ENCODE measurements at regions not wholly inside any gene's neighbourhood (a gene's known extent, or its start where the extent isn't known, plus 50 kb on each side); places are given as distances from the start of the nearest gene placed in this dataset.
"Not testable (repeated sequence)": the region's sequence is repeated elsewhere in the genome, so short reads cannot be mapped to it uniquely, and the experiment has no call there.

GRCh38 chr2:7740114-7740513, 822.9 kb downstream of the RNF144A start:
- no peak overlapping the region for H3K27ac Mint-ChIP-seq
- no peak for DNase-seq
- H3K4me3 Mint-ChIP-seq = no peak overlapping the region
- no peaks in the 10 kb centered on the region for H3K9me3 Mint-ChIP-seq
- no peaks in the 10 kb centered on the region for H3K4me1 Mint-ChIP-seq
- no peaks in the 10 kb centered on the region for H3K36me3 Mint-ChIP-seq
- no peak for ATAC-seq (ENCODE audit: low read depth in 2 of 2)
- peaks cover 0 to 5% (median 0%) of the 10 kb centered on the region in 3 donors for H3K27me3 Mint-ChIP-seq

- Mint-ChIP-seq H3K4me3 (no peak overlapping the region), H3K4me1 (no peaks in the 10 kb centered on the region), H3K9me3 (no peaks in the 10 kb centered on the region), H3K36me3 (no peaks in the 10 kb centered on the region), H3K27me3 (peaks cover 0 to 5% (median 0%) of the 10 kb centered on the region in 3 donors), H3K27ac (no peak overlapping the region)
- ATAC-seq (ENCODE audit: low read depth in 2 of 2) = no peak
- DNase-seq = no peak
Measured at GRCh38 chr2:7742301-7742700, 825.1 kb downstream of the RNF144A start.

- no peak overlapping the region for H3K27ac Mint-ChIP-seq
- DNase-seq (no peak), ATAC-seq (ENCODE audit: low read depth in 2 of 2) (no peak)
- H3K4me1 Mint-ChIP-seq = no peaks in the 10 kb centered on the region
- peak overlapping the region in 1 of 8 donors; percentile 6 for H3K4me3 Mint-ChIP-seq
- no peaks in the 10 kb centered on the region for H3K36me3 Mint-ChIP-seq
- peaks cover 0 to 5% (median 0%) of the 10 kb centered on the region in 3 donors for H3K27me3 Mint-ChIP-seq
- H3K9me3 Mint-ChIP-seq = no peaks in the 10 kb centered on the region
Measured at GRCh38 chr2:7744827-7745226, 827.6 kb downstream of the RNF144A start.

- H3K27me3 Mint-ChIP-seq = peaks cover 0 to 5% (median 0%) of the 10 kb centered on the region in 3 donors
- no peak overlapping the region for H3K27ac Mint-ChIP-seq
- no peak for ATAC-seq (ENCODE audit: low read depth in 2 of 2)
- no peaks in the 10 kb centered on the region for H3K4me1 Mint-ChIP-seq
- no peaks in the 10 kb centered on the region for H3K36me3 Mint-ChIP-seq
- no peaks in the 10 kb centered on the region for H3K9me3 Mint-ChIP-seq
- no peak for DNase-seq
- no peak overlapping the region for H3K4me3 Mint-ChIP-seq
Measured at GRCh38 chr2:7745369-7745768, 828.2 kb downstream of the RNF144A start.

GRCh38 chr2:7748717-7749415, 831.7 kb downstream of the RNF144A start:
- Mint-ChIP-seq H3K27me3 (peaks cover 0 to 5% (median 0%) of the 10 kb centered on the region in 3 donors), H3K36me3 (no peaks in the 10 kb centered on the region), H3K4me1 (no peaks in the 10 kb centered on the region), H3K27ac (no peak overlapping the region), H3K9me3 (peaks cover 0 to 2% (median 0%) of the 10 kb centered on the region in 7 donors), H3K4me3 (no peak overlapping the region)
- DNase-seq (no peak), ATAC-seq (ENCODE audit: low read depth in 2 of 2) (no peak)

- H3K27ac Mint-ChIP-seq = no peak overlapping the region
- H3K4me3 Mint-ChIP-seq = no peak overlapping the region
- no peaks in the 10 kb centered on the region for H3K4me1 Mint-ChIP-seq
- DNase-seq = no peak
- no peak for ATAC-seq (ENCODE audit: low read depth in 2 of 2)
- H3K9me3 Mint-ChIP-seq = peaks cover 0 to 8% (median 0%) of the 10 kb centered on the region in 7 donors
- H3K36me3 Mint-ChIP-seq = no peaks in the 10 kb centered on the region
- H3K27me3 Mint-ChIP-seq = peaks cover 0 to 5% (median 0%) of the 10 kb centered on the region in 3 donors
Measured at GRCh38 chr2:7749895-7750559, 832.8 kb downstream of the RNF144A start.

GRCh38 chr2:7752291-7752690, 835.1 kb downstream of the RNF144A start:
- no peak overlapping the region for H3K4me3 Mint-ChIP-seq
- no peaks in the 10 kb centered on the region for H3K36me3 Mint-ChIP-seq
- no peak for DNase-seq
- H3K27ac Mint-ChIP-seq = no peak overlapping the region
- ATAC-seq (ENCODE audit: low read depth in 2 of 2) = no peak
- no peaks in the 10 kb centered on the region for H3K4me1 Mint-ChIP-seq
- peaks cover 0 to 5% (median 0%) of the 10 kb centered on the region in 3 donors for H3K27me3 Mint-ChIP-seq
- H3K9me3 Mint-ChIP-seq = peaks cover 0 to 8% (median 0%) of the 10 kb centered on the region in 7 donors

- DNase-seq = no peak
Measured at GRCh38 chr2:7753777-7754176, 836.6 kb downstream of the RNF144A start.

GRCh38 chr2:7755879-7756278, 838.7 kb downstream of the RNF144A start:
- DNase-seq (no peak), ATAC-seq (ENCODE audit: low read depth in 2 of 2) (no peak)
- no peak overlapping the region for H3K27ac Mint-ChIP-seq
- H3K4me1 Mint-ChIP-seq = no peaks in the 10 kb centered on the region
- peaks cover 0 to 5% (median 0%) of the 10 kb centered on the region in 3 donors for H3K27me3 Mint-ChIP-seq
- H3K4me3 Mint-ChIP-seq = no peak overlapping the region
- no peaks in the 10 kb centered on the region for H3K36me3 Mint-ChIP-seq
- peaks cover 0 to 8% (median 0%) of the 10 kb centered on the region in 7 donors for H3K9me3 Mint-ChIP-seq

More at GRCh38 chr2:7753777-7754176, 836.6 kb downstream of the RNF144A start:
- Mint-ChIP-seq H3K27me3 (peaks cover 0 to 5% (median 0%) of the 10 kb centered on the region in 3 donors), H3K4me3 (no peak overlapping the region), H3K36me3 (no peaks in the 10 kb centered on the region), H3K4me1 (no peaks in the 10 kb centered on the region), H3K9me3 (peaks cover 0 to 8% (median 0%) of the 10 kb centered on the region in 7 donors), H3K27ac (no peak overlapping the region)
- ATAC-seq (ENCODE audit: low read depth in 2 of 2) = no peak

- H3K4me3 Mint-ChIP-seq = no peak overlapping the region
- H3K36me3 Mint-ChIP-seq = peaks cover 5 to 8% of the 10 kb centered on the region in 2 donors
- H3K4me1 Mint-ChIP-seq = no peaks in the 10 kb centered on the region
- no peak for DNase-seq
- H3K27me3 Mint-ChIP-seq = peaks cover 0 to under 1% (median 0%) of the 10 kb centered on the region in 3 donors
- ATAC-seq (ENCODE audit: low read depth in 2 of 2) = no peak
- no peak overlapping the region for H3K27ac Mint-ChIP-seq
- peaks cover 5 to 16% (median 7%) of the 10 kb centered on the region in 7 donors for H3K9me3 Mint-ChIP-seq
Measured at GRCh38 chr2:7758073-7758759, 841.0 kb downstream of the RNF144A start.

GRCh38 chr2:7759898-7760297, 842.7 kb downstream of the RNF144A start:
- peaks cover 9 to 24% (median 20%) of the 10 kb centered on the region in 7 donors for H3K9me3 Mint-ChIP-seq
- ATAC-seq (ENCODE audit: low read depth in 2 of 2) (no peak), DNase-seq (no peak)
- H3K4me1 Mint-ChIP-seq = no peaks in the 10 kb centered on the region
- H3K27me3 Mint-ChIP-seq = no peaks in the 10 kb centered on the region
- peaks cover 9 to 16% of the 10 kb centered on the region in 2 donors for H3K36me3 Mint-ChIP-seq
- no peak overlapping the region for H3K4me3 Mint-ChIP-seq
- H3K27ac Mint-ChIP-seq = no peak overlapping the region

GRCh38 chr2:7763418-7763817, 846.2 kb downstream of the RNF144A start:
- H3K4me1 Mint-ChIP-seq; H3K27ac Mint-ChIP-seq; H3K4me3 Mint-ChIP-seq; ATAC-seq (ENCODE audit: low read depth in 2 of 2); H3K27me3 Mint-ChIP-seq; DNase-seq: not testable (repeated sequence)
- Mint-ChIP-seq H3K36me3 (peaks cover 9 to 16% of the 10 kb centered on the region in 2 donors), H3K9me3 (peaks cover 9 to 24% (median 20%) of the 10 kb centered on the region in 7 donors)

- H3K27me3 Mint-ChIP-seq = no peaks in the 10 kb centered on the region
- DNase-seq (no peak), ATAC-seq (ENCODE audit: low read depth in 2 of 2) (no peak)
- peaks cover 9 to 24% (median 20%) of the 10 kb centered on the region in 7 donors for H3K9me3 Mint-ChIP-seq
- no peaks in the 10 kb centered on the region for H3K4me1 Mint-ChIP-seq
- peaks cover 9 to 16% of the 10 kb centered on the region in 2 donors for H3K36me3 Mint-ChIP-seq
- H3K27ac Mint-ChIP-seq = no peak overlapping the region
- H3K4me3 Mint-ChIP-seq = no peak overlapping the region
Measured at GRCh38 chr2:7765236-7765635, 848.0 kb downstream of the RNF144A start.
